CD4-positive, CD25-positive, alpha-beta regulatory T cell (primary cell): ENCODE measurements at regions not wholly inside any gene's neighbourhood (a gene's known extent, or its start where the extent isn't known, plus 50 kb on each side); places are given as distances from the start of the nearest gene placed in this dataset.
"Not testable (repeated sequence)": the region's sequence is repeated elsewhere in the genome, so short reads cannot be mapped to it uniquely, and the experiment has no call there.

Source experiments
- ATAC-seq, 2 donors: fragments of 150-1000 bp; cut with Tn5 transposase; one replicate each; pipeline ENCODE4 v1.10.0; 2021; ENCODE audit warnings: low read depth in 2 of 2, moderate number of reproducible peaks in 2 of 2, moderate library complexity in 1 of 2
- DNase-seq, 3 donors: peaks; one replicate each; pipeline versions ENCODE4 v3.0.0 to v3.0.0-alpha.2; 2012 to 2022; ENCODE audit warnings: mixed read lengths in 1 of 3
- H3K27ac ChIP-seq: one replicate; pipeline ENCODE4 v1.7.0; 2013; ENCODE audit warnings: mild to moderate bottlenecking, low read length; ENCODE audit not compliant: insufficient read depth, poor library complexity, severe bottlenecking
- H3K27me3 ChIP-seq: one replicate; pipeline ENCODE4 v1.7.0; 2013; ENCODE audit warnings: low read length; ENCODE audit not compliant: control insufficient read depth, insufficient read depth
- H3K36me3 ChIP-seq: one replicate; pipeline ENCODE4 v1.7.0; 2013; ENCODE audit warnings: mild to moderate bottlenecking, low read length, moderate library complexity; ENCODE audit not compliant: control insufficient read depth, insufficient read depth
- H3K4me1 ChIP-seq: 2 replicates; pipeline ENCODE4 v1.7.0; 2013; ENCODE audit warnings: mild to moderate bottlenecking, low read length; ENCODE audit not compliant: insufficient read depth, control insufficient read depth, poor library complexity, severe bottlenecking
- H3K4me3 ChIP-seq: one replicate; pipeline ENCODE4 v1.7.0; 2013; ENCODE audit warnings: low read depth, mild to moderate bottlenecking, low read length, moderate library complexity
- H3K9me3 ChIP-seq, 2 experiments: 1 replicate in 1 of 2; 2 replicates in 1 of 2; pipeline ENCODE4 v1.7.0; 2013; ENCODE audit warnings: low read length in 2 of 2, mild to moderate bottlenecking in 1 of 2, moderate library complexity in 1 of 2; ENCODE audit not compliant: control insufficient read depth in 2 of 2
- H3K27ac Mint-ChIP-seq, 3 donors: one replicate each; pipeline ENCODE4 v1.8.0; 2020 to 2022; ENCODE audit warnings: mild to moderate bottlenecking in 3 of 3, mixed read lengths in 3 of 3, moderate library complexity in 2 of 3
- H3K27me3 Mint-ChIP-seq: one replicate; pipeline ENCODE4 v1.8.0; 2022; ENCODE audit warnings: mild to moderate bottlenecking, mixed read lengths
- H3K36me3 Mint-ChIP-seq: one replicate; pipeline ENCODE4 v1.8.0; 2020; ENCODE audit warnings: mixed read lengths
- H3K4me1 Mint-ChIP-seq, 4 donors: one replicate each; pipeline ENCODE4 v1.8.0; 2020 to 2022; ENCODE audit warnings: mixed read lengths in 4 of 4, mild to moderate bottlenecking in 1 of 4
- H3K4me3 Mint-ChIP-seq, 4 donors: one replicate each; pipeline ENCODE4 v1.8.0; 2020 to 2022; ENCODE audit warnings: mild to moderate bottlenecking in 4 of 4, mixed read lengths in 4 of 4, moderate library complexity in 3 of 4
- H3K9me3 Mint-ChIP-seq, 7 donors: one replicate each; pipeline ENCODE4 v1.8.0; 2020 to 2022; ENCODE audit warnings: mixed read lengths in 7 of 7, mild to moderate bottlenecking in 3 of 7, moderate library complexity in 2 of 7

GRCh38 chr16:29578898-29579297 is 72.7 kb upstream of the NPIPB12 start:
- ATAC-seq, H3K36me3 ChIP-seq, H3K27ac Mint-ChIP-seq, H3K27me3 Mint-ChIP-seq, H3K27me3 ChIP-seq, H3K27ac ChIP-seq, H3K4me3 Mint-ChIP-seq, H3K9me3 ChIP-seq, DNase-seq, H3K9me3 Mint-ChIP-seq, H3K4me1 ChIP-seq, H3K36me3 Mint-ChIP-seq, H3K4me3 ChIP-seq: not testable (repeated sequence)
- peaks cover 8 to 56% (median 22%) of the 10 kb centered on the region in 4 donors for H3K4me1 Mint-ChIP-seq

DNA sequence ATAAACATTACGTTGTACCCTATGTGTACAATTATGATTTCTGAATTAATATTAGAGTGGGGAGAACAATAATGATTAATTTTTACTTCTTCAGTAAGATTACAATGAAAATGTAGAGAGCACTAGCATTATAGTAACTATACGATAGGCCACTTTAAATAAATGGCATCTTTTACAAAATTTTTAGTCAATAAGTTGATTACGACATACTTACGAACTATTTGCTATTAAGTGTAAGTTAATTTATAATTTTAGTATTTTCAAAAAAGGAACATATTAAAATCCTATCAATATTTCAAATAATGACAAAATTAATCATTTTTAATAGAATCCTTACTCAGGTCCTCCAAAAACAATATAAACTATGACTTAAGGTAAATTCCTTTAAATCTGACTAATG is 75.6 kb upstream of the NPIPB12 start:
- H3K9me3 Mint-ChIP-seq, H3K27ac Mint-ChIP-seq, H3K27ac ChIP-seq, H3K36me3 Mint-ChIP-seq, H3K27me3 Mint-ChIP-seq, ATAC-seq, H3K36me3 ChIP-seq, H3K27me3 ChIP-seq, H3K4me3 Mint-ChIP-seq, DNase-seq, H3K9me3 ChIP-seq, H3K4me3 ChIP-seq: not testable (repeated sequence)
- peaks cover 11% of the 10 kb centered on the region for H3K4me1 ChIP-seq
- peaks cover 15 to 60% (median 25%) of the 10 kb centered on the region in 4 donors for H3K4me1 Mint-ChIP-seq

DNA sequence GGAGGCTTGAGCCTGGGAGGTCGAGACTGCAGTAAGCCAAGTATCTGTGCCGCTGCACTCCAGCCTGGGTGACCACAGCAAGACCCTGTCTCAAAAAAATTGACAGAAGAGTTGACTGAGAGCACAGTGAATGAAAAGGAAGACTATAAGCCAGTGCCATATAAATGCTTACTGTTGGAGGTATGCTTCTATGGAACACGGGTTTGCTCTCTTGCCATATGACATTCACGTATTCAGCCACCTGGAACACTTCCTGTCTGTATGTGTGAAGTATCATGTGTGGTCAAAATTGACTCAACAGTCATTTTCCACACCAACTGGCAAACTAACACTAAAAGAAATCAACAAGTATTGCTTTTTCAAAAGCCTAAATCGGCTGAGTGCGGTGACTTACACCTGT is 71.1 kb upstream of the SPN start:
- H3K4me1 Mint-ChIP-seq: peaks cover 0 to 55% (median 16%) of the 10 kb centered on the region in 4 donors

GRCh38 chr16:29594269-29594925 is 68.7 kb upstream of the SPN start:
- Mint-ChIP-seq H3K4me1 (peaks cover under 1 to 41% (median 12%) of the 10 kb centered on the region in 4 donors), H3K27ac (peak overlapping the region; percentile 92 to 94 (median 93)), H3K4me3 (peak overlapping the region; percentile 96 to 97 (median 97))
- H3K9me3 Mint-ChIP-seq, H3K36me3 ChIP-seq, H3K9me3 ChIP-seq, H3K4me1 ChIP-seq, H3K36me3 Mint-ChIP-seq, H3K27me3 Mint-ChIP-seq, H3K27me3 ChIP-seq: not testable (repeated sequence)
- Histone ChIP-seq H3K27ac (peak overlapping the region; percentile 86), H3K4me3 (peak overlapping the region; percentile 64)
- peak; percentile 63 to 73 for ATAC-seq
- DNase-seq: peak; percentile 66 to 83 (median 70)

More for the DNA sequence above, 71.1 kb upstream of the SPN start:
- ATAC-seq, H3K4me3 ChIP-seq, H3K36me3 ChIP-seq, H3K27ac ChIP-seq, H3K9me3 Mint-ChIP-seq, H3K4me1 ChIP-seq, H3K36me3 Mint-ChIP-seq, DNase-seq, H3K9me3 ChIP-seq, H3K27me3 ChIP-seq, H3K27me3 Mint-ChIP-seq: not testable (repeated sequence)
- peak overlapping the region; percentile 25 to 74 (median 60) for H3K4me3 Mint-ChIP-seq
- H3K27ac Mint-ChIP-seq: peak overlapping the region in 1 of 3 donors; percentile 48

DNA sequence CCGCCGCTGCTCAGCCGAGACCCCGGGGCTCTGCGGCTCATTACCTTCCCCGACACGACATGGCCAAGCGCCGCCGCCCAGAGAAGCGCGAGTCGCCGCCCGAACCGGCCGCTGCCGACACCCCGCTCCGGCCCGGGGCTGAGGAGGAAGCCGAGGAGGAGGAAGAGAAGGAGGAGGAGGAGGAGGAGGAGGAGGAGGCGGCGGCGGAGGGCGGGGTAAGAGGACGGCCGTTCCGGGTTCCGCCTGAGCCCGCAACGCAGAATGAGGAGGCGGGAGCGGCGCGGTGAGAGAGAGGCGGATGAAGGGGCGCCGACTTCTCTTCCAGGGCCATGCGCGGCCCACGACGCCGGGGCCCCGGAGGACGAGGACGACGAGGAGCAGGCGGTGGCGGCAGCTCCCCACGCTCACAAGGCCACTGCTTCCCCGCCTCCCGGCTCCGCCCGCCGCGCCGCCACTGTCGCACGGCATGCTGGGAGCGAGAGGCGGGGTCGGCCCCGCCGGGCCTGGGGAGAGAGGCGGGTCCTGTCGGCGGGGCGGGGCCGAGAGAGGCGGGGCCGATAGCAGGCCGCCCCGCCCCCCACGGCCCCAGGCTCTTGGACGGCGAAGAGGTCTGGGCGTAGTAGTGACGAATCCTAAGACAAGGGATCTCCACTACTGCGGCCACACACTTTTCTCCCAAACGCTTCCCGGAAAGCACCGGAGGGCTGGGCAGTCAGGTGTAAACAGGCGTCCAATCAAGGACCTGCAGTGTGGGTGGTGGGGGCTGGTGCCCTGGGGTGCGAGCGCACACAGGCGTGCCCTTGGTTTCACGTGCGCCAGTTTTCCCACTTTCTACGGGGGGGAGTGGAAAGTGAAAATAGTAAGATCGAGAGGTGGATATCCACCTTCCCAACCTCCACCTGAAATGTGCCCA is 67.9 kb upstream of the SPN start:
- peaks cover 8 to 43% (median 16%) of the 10 kb centered on the region in 4 donors for H3K4me1 Mint-ChIP-seq
- Histone ChIP-seq H3K27ac (peak overlapping the region; percentile 86), H3K4me3 (peak overlapping the region; percentile 55), H3K4me1 (peaks cover 11% of the 10 kb centered on the region)
- H3K9me3 Mint-ChIP-seq, H3K36me3 Mint-ChIP-seq, H3K27me3 ChIP-seq, H3K36me3 ChIP-seq, H3K9me3 ChIP-seq, H3K27me3 Mint-ChIP-seq: not testable (repeated sequence)
- peak overlapping the region; percentile 82 to 97 (median 92) for H3K4me3 Mint-ChIP-seq
- peak overlapping the region; percentile 66 to 92 (median 87) for H3K27ac Mint-ChIP-seq
- ATAC-seq (peak; percentile 74 to 75), DNase-seq (peak; percentile 86 to 92 (median 91))

GRCh38 chr16:29597030-29597429 is 66.0 kb upstream of the SPN start:
- peaks cover 22% of the 10 kb centered on the region for H3K4me1 ChIP-seq
- H3K27me3 Mint-ChIP-seq, H3K27ac ChIP-seq, H3K36me3 ChIP-seq, H3K9me3 ChIP-seq, H3K9me3 Mint-ChIP-seq, H3K27me3 ChIP-seq, H3K4me3 ChIP-seq, H3K36me3 Mint-ChIP-seq, ATAC-seq, DNase-seq: not testable (repeated sequence)
- H3K4me3 Mint-ChIP-seq: peak overlapping the region in 3 of 4 donors; percentile 29 to 84 (median 58)
- H3K27ac Mint-ChIP-seq: peak overlapping the region in 1 of 3 donors; percentile 14
- peaks cover 5 to 50% (median 12%) of the 10 kb centered on the region in 4 donors for H3K4me1 Mint-ChIP-seq

DNA sequence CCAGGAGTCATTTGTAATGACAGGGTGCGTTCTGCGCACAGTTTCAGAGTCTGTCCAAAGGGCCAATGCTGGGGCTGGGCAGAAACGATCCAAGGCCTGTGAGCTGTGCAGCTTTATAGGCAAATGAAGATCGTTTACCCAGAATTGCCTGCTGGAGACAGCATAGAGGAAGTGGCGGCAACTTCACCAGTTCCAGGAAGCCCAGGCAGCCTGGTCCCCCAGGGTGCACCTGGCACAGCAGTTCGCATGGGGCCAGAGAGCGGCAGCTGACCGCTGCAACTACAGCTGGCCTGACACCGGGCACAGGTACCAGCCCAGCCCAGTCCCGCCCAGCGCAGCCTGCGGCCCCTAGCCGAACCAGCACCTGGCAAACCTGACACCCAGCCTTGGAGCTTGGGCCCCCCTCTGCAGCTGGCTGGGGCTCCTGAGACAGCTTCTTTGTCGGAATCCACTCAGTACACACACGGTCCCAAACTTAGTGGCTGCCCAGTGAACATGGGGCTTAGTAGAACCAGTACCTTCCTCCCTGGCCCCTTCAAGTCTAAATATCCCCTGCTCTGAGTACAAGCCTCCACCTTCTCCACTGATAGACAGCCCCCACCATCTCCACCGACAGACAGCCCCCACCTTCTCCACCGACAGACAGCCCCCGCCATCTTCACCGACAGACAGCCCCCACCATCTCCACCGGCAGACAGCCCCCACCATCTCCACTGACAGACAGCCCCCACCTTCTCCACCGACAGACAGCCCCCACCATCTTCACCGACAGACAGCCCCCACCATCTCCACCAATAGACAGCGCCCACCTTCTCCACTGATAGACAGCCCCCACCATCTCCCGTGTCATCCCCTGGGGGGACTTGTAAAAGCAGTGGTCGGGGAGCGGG is 62.7 kb upstream of the SPN start:
- H3K9me3 ChIP-seq, H3K27me3 Mint-ChIP-seq, H3K36me3 Mint-ChIP-seq, H3K36me3 ChIP-seq, H3K9me3 Mint-ChIP-seq, H3K27me3 ChIP-seq: not testable (repeated sequence)
- Histone ChIP-seq H3K4me3 (peak overlapping the region; percentile 48), H3K27ac (peak overlapping the region; percentile 63), H3K4me1 (peaks cover 23% of the 10 kb centered on the region)
- H3K4me1 Mint-ChIP-seq: peaks cover 8 to 61% (median 13%) of the 10 kb centered on the region in 4 donors
- peak overlapping the region; percentile 86 to 95 (median 90) for H3K27ac Mint-ChIP-seq
- DNase-seq (peak; percentile 22 to 89 (median 59)), ATAC-seq (peak; percentile 77 to 79)
- H3K4me3 Mint-ChIP-seq: peak overlapping the region; percentile 81 to 92 (median 86)
